Left colon (tissue), 2 donors: ENCODE measurements at regions not wholly inside any gene's neighbourhood (a gene's known extent, or its start where the extent isn't known, plus 50 kb on each side); places are given as distances from the start of the nearest gene placed in this dataset.

Source experiments
- ATAC-seq: fragments of 200-7000 bp; cut with Tn5 transposase; one replicate; pipeline ENCODE4 v1.9.1; 2020; ENCODE audit warnings: mild to moderate bottlenecking, moderate library complexity
- DNase-seq, 2 donors: peaks; one replicate each; pipeline ENCODE4 v3.0.0-alpha.2; 2020
- intact Hi-C, 2 donors: fragments of 100-400 bp; cut with DNase I in 1 of 2; cut with micrococcal nuclease in 1 of 2; formaldehyde crosslinking; loops; one replicate each; pipeline versions ENCODE4 v1.11.2 to v1.14.0; 2022; cut with DNase I, micrococcal nuclease
- donor health status: DM: no; HTN: no; CAD: no.
- donor health status: DM: yes; HTN: yes; CAD: no.

DNA sequence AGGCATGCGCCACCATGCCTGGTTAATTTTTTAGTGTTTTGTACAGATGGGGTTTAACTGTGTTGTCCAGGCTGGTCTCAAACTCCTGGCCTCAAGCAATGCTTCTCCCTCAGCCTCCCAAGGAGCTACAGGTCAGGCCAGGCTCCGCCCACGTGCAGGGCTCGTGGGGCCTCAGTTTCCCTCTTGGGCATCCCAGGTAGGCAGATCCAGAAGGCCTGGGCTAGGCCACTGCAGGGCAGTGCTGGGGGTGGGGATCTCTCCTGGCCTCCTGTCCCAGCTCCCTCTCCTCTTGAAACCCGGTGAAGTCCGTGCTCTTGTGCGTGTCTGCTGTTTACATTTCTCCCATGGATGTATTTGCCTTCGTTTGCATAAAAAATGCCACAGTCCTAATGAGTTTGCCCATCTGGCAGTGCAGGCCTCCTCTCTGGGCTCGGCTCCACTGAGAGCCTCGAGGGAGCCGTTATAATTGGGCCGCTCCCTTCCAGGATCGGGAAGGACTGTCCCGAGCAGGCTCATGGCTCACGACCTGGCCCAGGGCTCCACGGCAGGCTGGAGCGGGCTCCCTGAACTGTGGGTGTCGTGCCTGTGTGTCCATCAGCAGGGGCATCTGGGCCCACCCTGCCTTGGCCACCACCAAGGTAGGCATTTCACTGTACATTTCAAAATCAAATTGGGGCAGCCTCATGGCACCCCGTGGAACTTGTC is 52.6 kb upstream of the RUFY1 start:
- no peak for DNase-seq
- intact Hi-C loops = no loop called here
- ATAC-seq = no peak

DNA sequence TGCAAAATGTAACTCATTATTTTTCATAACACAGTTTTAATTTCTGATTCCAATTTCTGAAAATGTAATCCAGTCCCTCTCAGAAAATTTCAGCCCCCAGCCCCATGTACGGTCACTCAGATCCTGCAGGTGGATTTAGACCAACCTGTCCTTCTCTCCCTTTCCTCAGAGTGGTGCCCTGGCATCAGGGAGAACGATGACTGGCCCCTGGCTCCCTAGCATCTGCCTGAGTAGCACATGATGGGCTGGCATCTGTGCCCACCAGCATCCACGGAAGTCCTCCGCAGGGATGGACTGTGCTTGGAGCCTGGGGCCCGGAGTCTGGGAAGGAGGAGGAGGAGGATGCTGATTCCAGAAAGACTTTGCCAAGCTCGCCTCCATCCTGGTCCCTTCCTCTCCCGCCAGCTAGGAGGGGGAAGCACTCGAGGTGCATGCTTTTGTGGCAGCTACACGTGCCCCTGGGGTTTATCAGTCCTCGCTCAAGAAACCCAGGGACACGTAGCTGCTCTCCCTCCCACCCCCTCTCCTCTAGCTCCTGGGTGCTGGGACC is 54.4 kb upstream of the RUFY1 start:
- ATAC-seq (no peak), DNase-seq (no peak)
- intact Hi-C loops = no loop called here

- DNase-seq (no peak), ATAC-seq (no peak)
- intact Hi-C loops = loop anchor here in 1 of 2 donors (5.0 kb wide), 1 partner anchor 328 kb away; no protein-coding TSS in a partner anchor
Observed at GRCh38 chr5:179494774-179495526, 55.4 kb upstream of the RUFY1 start.

- intact Hi-C loops = no loop called here
- DNase-seq (no peak), ATAC-seq (no peak)
Observed at GRCh38 chr5:179488975-179489374, 61.4 kb upstream of the RUFY1 start.

DNA sequence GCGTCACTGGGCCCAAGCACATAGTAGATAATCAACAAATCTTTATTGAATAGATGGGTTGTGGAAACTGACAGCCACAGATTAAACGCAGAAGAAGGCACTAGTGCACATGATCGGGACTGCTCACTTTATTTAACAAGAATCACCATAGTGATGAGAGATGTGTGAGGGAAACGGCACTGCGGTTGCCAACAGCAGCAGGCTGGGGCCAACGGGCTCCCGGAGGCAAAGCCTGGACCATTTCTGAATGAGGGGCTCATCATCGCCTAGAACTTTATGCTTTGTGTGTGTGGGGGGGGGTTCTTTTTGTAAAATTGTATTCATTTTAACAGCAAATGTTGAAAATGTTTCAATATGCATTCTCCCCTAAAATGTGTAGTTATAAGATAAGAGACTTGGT is 61.9 kb upstream of the RUFY1 start:
- no peak for DNase-seq
- ATAC-seq = no peak

GRCh38 chr5:179487145-179487544 is 63.2 kb upstream of the RUFY1 start:
- no peak for ATAC-seq
- intact Hi-C loops = no loop called here
- DNase-seq = no peak

More for the DNA sequence above, 61.9 kb upstream of the RUFY1 start:
- intact Hi-C loops = no loop called here

DNA sequence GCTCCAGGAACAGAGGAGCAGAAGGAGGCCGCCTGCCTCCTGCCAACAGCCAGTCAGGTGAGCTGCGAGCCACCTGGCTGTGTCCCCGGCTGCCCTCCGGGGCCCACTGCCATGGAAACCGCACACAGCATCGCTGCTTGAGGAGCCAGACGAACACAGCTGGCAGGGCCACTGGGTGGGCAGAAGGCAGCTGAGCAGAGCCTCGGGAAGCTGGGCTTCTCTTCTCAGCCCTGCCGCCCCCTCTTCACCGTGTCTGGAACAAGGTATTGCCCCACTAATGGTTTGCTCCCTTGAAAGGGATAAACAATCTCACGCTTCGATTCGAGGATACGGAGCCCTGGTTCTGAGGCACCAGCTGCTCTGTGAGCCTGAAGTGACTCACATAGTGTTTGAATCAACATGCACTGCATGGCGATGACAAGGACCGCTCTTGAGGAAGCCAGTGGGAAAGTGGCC is 63.7 kb upstream of the RUFY1 start:
- DNase-seq = no peak
- intact Hi-C loops = no loop called here
- ATAC-seq = no peak

DNA sequence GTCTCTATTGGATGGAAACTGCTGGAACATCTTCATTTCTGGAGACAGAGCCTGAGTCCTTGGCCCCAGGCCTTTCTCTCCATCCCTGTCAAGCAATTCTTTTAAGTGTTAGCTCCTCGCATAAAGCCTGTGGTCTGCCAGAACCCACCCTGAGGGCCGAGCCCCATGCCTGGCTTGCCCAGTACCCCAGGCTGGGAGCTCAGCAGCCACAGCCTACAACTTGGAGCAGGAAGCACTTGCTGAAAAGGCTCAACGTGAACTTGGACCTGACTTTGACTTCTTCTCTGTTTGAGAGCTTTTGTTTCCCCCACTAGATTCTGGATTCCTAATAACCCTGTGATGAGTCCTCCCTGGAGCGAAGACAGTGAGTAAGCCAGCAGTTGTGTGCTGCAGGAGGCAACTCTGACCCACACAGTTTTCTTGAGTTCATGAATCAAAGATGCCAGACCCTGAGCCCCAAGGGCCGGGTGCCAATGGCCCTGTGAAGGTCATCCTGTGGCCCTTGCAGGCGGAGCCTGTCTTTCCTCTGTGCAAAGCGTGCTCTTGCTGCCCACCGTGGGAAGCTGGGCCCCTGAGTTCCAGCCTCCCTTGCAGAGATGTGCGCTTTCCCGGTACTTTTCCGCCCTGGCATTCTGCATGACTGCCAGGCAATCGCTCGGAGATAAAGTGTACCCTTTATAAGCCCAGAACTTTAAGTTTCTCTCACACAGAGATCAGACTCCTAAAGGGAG is 64.3 kb upstream of the RUFY1 start:
- no peak for DNase-seq
- intact Hi-C loops = no loop called here
- no peak for ATAC-seq

DNA sequence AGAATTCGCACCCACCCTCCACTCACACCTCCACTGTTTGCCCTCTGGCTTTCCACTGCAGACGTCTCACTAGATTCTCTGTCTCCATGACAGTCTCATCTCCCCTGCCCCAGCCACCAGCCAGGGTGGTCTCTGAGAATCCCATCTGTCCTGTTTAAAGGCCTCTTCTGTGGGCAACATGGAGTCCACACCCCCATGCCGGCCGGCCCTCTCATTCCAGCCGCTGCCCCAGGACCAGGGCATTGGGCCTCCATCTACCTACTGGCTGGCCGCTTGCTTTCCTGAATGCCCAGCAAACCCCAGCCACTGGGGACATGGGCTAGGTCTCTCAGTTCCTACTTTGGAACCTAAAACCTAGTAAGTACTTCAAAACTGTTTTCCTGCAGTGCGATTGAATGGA is 65.6 kb upstream of the RUFY1 start:
- intact Hi-C loops = no loop called here
- DNase-seq (no peak), ATAC-seq (no peak)

DNA sequence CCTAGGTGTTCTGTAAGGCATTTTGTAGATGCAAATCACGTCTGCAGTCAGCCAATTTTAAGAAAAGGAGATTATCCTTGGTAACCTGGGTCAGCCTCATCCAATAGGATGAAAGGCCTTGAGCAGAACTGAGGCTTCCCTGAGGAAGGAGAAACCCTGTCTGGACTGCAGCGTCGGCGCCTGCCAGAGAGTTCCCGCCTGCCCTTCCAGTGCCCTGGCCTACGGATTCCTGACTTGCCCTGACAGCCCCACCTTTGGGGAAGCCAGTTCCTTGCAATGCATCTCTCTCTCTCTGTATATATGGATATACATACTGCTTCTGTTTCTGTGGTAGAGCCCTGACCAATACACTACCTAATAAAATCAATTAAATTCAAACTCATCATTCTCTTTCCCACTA is 66.2 kb upstream of the RUFY1 start:
- ATAC-seq = no peak
- intact Hi-C loops = no loop called here

DNA sequence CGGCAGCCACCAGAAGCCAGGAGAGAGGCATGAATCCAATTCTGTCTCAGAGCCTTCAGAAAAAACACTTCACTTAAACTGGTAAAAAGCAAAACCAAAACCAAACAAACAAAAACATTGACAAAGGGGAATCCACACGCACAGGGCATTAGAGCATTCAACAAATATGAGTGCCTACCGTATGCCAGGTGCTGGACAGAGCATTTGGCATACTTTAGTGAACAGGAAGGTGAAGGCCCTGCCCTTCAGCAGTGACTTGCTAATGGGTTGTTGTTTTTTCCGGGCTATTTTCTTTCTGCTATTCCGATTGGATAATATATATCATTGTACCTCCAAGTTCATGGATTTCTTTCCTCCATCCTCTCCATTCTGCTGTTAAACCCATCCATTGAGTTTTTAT is 71.7 kb upstream of the RUFY1 start:
- DNase-seq = no peak
- intact Hi-C loops = no loop called here
- ATAC-seq = no peak

More for the DNA sequence above, 66.2 kb upstream of the RUFY1 start:
- DNase-seq = no peak

- no peak for DNase-seq
- no peak for ATAC-seq
- intact Hi-C loops = no loop called here
Observed at GRCh38 chr5:179475208-179475751, 75.1 kb upstream of the RUFY1 start.

DNA sequence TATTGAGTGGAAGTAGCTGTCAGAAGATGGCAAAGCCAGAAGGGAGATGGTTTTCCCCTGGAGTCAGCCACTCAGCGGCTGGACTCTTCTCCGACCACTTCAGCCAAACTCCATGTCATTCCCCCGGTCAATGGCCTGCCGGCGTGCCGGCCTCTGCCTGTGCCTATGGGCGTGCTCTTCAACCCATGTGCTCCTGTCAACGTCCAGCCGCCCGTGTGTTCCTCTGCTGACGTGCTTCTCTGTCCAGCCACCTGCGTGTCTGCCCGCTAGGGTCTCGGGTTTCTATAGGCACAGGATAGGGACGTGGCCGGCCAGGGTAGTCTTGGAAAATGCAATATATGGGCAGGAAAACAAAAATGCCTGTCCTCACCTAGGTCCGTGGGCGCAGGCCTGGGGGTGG is 77.7 kb upstream of the RUFY1 start:
- intact Hi-C loops = no loop called here
- ATAC-seq (no peak), DNase-seq (no peak)

DNA sequence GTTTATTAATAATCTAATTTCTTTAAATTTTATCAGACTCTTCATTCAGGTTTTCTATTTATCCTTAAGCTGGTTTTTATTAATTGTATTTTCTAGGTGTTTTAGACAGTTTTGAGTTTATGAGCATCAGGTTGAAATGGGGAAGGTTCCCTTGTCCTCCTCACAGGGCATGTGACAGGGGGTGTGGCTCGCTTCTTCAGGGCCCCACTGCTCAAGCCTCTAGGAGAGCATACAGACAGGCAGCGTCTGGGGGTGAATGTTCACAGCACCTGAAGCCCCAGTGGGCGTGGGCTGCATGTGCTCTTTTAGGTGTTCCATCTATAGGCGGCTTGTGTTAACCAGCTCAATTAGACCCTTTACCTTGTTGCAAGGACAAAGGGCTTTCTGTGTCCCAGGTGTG is 78.2 kb upstream of the RUFY1 start:
- no peak for ATAC-seq
- intact Hi-C loops = no loop called here
- DNase-seq = no peak

GRCh38 chr5:179470201-179470600 is 80.2 kb upstream of the RUFY1 start:
- intact Hi-C loops = no loop called here
- no peak for ATAC-seq

DNA sequence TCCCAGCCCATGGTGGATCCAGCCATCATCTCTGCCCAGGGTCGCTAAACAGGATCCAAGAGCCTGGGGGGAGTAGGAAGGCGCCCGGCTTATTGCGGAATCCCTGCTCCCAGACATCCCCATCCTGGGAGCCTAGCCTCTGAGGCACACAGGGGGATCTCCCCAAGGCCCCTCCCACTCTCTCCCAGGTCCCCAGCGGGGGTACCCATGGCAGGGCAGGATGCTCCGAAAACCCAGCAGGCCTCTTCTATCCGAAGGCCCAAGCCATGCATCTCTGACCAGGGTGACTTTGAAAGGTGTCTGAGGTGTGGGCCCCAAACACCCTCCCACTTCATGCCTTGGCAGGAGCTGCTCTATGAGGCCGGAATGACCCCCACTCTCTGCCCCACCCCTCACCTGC is 81.7 kb upstream of the RUFY1 start:
- intact Hi-C loops = no loop called here
- DNase-seq (no peak), ATAC-seq (no peak)

More at GRCh38 chr5:179470201-179470600, 80.2 kb upstream of the RUFY1 start:
- no peak for DNase-seq

GRCh38 chr5:179467441-179467840 is 82.9 kb upstream of the RUFY1 start:
- intact Hi-C loops = no loop called here
- no peak for DNase-seq
- no peak for ATAC-seq

DNA sequence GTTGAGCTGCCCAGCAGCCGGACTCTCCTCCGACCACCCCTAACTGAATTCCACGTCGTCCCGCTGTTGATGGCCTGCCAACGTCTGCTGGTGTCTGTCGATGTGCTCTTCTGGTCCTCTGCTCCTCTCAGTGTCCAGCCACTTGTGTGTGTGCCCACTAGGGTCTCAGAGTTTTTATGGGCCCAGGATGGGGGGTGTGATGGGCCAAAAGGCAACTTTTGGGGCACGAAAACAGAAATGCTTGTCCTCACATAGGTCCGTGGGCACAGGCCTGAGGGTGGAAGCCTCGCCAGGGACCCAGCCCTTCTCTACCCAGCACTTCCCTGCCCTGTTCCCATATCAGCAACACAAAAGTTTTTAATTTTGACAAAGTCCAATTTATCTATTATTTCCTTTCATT is 85.7 kb upstream of the RUFY1 start:
- intact Hi-C loops = no loop called here

DNA sequence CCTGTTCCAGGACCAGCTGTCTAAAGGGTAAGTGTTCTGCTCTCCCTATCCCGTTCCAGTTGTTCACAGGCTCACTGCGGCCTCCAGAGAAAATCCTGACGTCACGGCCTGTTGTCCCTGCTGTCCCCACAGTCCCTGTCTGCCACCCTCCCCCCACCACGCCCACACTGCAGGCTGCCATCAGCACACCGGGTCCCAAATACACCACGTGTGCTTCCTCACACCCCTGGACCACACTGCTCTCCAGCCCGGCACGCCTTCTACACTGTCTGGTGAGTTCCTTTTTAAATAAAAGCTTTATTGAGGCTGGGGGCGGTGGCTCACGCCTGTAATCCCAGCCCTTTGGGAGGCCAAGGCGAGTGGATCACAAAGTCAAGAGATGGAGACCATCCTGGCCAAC is 88.3 kb upstream of the RUFY1 start:
- intact Hi-C loops = no loop called here
- DNase-seq = no peak
- no peak for ATAC-seq

More for the DNA sequence above, 85.7 kb upstream of the RUFY1 start:
- DNase-seq = no peak
- no peak for ATAC-seq
